HS-5 (cell line): ENCODE measurements at regions not wholly inside any gene's neighbourhood (a gene's known extent, or its start where the extent isn't known, plus 50 kb on each side); places are given as distances from the start of the nearest gene placed in this dataset.

Experiments
- DNase-seq: peaks from one replicate; pipeline ENCODE4 v3.0.0-alpha.2; 2012; ENCODE audit warnings: low read depth

DNA sequence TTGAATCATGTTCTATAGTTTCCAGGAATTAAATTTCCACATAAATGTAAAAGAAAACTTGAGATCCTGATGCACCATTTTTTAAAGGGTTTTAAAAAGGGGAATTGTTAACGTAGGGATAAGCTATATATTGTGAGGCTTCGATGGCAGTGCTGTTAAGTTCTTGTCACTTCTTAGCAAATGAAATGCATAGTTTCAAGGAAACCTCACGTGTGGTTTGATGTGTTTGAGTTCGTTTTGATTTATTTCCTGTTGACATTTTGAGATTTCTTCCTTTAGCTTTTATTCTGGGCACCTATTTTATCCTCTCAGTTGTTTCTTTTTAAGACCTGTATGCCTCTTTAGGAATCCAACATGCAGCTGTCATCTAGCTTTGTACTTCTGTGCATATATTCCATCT, 301.0 kb downstream of the DOCK8 start:
- DNase-seq = no peak

DNA sequence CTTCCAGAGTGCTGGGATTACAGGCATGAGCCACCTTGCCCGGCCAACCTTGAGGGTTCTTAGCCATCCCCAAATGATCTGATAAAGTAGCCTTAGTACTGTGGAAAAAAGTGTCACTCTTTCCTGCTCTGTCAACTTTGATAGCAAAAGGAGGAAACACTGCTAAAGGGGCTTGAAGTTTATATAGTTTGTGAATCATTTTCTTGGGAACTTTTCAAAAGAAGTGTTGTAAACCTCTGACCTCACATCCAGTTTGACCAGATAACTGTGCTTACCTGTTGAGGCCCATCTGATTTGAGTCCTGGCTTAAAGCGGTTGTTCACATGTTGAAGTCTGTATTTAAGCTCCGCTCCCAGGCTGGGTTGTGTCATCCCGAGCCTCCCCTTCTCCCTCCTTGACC, 303.3 kb downstream of the DOCK8 start:
- DNase-seq = no peak

DNA sequence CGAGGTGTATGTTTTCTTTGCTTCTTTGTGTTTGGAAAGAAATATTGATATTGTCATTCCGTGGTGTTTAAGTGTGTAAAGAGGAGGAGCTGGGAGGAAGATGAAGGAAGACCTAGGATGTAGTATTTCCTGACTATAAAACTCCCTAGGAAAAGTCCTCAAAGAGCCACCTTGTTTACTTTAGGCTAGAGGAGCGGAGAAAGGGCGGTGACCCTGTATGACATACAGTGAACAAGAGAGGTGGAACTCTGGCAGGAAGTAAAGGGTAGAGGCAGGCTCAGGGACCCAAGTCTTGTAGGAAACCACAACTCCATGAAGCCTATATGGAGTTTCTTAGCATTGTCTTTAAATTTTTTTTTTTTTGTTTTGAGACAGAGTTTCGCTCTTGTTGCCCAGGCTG, 303.9 kb downstream of the DOCK8 start:
- DNase-seq = no peak

DNA sequence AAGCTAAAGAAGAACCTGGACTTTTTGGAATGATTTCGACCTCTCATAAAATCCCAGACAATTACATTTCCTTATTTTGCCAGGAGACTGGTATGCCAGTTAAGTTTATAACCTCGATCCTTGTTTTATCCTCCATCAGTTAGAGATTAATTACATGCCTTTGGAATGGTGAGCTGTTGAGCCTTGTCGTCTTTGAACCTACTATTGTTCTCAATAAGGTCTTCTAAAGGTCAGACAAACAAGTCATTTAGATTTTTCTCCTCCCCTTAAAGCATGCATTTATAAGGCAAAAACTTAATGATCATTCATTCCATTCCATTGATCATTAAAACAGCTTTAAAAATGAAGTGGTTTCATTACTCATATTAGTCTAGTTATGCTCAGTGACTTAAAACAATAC, 304.9 kb downstream of the DOCK8 start:
- DNase-seq = no peak

DNA sequence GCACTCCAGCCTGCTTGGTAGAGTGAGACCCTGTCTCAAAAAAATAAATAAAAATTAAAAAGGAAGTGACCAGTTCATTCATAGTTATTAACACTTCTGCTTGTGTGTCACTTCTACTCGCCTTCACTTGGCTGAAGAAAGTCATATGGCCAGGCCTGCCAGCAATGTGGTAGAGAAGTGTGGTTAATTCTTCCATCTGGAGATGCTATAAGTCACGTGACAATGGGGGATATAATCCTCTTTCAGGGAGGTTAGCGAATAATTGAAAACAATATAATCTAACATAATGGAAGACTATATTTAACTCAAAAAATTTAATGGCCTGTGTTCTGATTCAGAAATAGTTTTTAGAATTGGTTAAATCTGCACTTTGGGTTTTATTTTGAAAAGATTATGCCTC, 305.6 kb downstream of the DOCK8 start:
- DNase-seq = no peak

DNA sequence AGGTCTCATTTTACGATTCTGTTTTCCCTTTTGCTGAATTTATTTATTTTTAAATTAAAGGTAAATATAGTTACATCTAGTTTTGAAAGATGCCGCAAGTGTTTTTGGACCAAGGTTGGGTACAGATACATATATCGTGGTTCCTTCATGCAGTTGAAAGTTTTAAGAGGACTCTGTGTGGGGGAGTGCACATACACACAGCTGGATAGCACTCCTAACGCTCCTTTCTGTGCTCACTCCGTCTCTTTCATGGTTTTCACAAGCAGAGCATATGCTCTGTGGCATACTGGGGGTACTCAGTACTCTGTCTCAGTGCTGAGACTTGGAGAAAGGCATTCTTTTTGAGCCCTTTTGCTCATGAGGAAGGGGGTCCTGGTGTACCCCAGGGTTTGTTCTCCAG, 307.5 kb downstream of the DOCK8 start:
- DNase-seq = no peak

DNA sequence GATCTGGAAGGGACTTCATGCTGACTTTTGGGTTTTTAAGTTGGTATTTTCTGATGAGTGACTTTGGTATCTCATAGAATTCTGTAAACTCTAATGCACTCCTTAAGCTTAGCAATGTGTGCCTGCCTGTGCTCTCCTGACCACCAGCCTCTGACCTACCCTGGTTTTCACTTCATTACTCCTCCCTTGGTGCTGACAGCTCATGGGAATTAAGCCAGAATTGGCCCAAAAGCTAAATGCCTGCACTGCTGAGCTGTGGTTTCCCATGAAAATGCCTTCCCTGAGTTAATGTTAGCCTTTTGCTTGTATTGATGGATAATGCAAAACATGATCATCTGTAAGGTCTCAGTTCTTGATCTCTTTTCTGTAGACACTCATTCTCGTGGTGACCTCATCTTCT, 308.0 kb downstream of the DOCK8 start:
- DNase-seq = no peak

DNA sequence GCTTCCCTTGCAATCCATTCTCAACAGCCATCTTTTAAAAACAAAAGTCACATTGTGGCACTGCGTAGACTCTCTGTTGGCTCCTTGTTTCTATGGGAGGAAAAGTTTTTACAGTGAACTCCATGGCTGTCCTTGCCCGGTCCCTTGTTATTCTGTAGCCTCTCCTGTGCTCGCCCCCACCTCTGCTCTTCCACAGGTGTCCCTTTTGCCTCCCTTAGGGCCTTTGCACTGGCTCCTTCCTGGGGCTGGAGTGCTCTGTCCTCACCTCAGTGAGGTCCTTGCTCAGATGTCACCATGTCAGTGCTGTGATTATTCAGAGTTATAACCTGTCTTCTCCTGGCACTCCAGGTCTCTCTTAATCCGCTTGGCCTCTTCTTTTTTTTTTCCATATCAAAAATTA, 308.8 kb downstream of the DOCK8 start:
- DNase-seq = no peak

DNA sequence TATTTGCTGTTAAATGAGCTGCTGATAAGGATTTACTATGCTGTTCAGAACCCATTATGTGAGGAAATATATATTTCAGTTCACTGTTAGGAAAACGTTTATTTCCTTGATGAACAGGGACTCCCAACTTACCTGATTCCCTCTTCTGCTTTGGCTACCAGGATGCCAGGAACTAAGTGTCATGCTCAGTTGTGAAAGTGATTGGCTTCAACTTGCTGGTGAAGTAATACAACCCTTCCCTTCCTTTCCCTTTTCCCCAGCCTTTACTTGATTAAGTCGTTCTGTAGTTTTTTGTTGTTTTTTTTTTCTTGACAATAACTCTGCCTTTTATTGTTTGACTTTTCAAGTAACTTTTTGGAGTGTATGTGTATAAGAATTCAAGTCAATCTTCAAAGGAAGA, 309.3 kb downstream of the DOCK8 start:
- no peak for DNase-seq

DNA sequence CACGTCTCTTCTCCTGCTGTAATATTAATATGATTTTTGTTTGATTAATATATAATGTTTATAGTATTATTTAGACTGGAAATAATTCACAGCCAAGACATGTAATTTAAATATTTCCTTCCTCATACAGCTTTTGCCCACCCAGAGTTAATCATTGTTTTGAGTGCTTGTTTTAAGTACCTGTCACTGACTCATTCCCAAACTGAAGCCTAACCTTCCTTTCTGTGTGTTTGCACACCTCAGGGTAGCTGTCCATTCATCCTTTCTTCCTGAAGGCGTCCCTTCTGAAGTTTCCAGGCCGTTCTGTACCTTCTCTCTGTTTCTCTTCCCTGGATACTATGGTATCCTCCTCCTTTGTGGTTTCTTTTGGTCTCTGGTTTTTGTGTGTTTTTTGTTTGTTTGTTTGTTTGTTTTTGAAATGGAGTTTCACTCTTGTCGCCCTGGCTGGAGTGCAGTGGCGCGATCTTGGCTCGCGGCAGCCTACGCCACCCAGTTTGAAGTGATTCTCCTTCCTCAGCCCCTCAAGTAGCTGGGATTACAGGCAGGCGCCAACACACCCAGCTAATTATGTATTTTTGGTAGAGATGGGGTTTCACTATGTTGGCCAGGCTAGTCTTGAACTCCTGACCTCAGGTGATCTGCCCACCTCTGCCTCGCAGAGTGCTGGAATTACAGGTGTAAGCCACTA, 312.4 kb downstream of the DOCK8 start:
- DNase-seq = no peak

DNA sequence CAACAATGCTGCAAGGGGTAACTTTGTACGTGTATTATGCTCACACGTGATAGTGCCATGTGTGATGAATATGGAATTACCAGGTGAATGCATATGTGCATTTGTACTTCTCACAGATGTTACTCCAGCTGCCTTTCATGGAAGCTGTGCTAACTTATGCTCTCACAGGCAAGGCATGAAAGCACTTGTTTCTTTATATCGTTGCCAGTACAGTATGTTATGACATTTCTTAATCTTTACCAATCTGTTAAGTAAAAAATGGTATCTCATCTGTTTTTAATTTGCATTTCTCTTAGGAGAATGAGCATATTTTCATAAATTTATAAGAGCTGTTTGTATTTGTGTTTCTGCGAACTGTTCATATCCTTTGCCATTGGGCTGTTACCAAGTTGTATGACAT, 311.8 kb upstream of the DMRT1 start:
- DNase-seq = no peak

DNA sequence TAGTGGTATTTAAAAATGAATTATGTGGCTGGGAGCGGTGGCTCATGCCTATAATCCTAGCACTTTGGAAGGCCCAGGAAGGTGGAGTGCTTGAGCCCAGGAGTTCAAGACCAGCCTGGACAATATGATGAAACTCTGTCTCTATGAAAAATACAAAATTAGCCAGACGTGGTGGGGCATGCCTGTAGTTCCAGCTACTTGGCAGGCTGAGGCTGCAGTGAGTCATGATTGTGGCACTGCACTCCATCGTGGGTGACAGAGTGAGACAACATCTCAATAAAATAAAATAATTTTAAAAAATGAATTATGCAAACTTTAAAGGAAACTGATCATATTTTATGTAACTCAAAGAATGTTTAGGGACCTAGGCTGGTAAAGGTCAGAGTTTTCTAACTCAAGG, 310.8 kb upstream of the DMRT1 start:
- peak; percentile 13 for DNase-seq

DNA sequence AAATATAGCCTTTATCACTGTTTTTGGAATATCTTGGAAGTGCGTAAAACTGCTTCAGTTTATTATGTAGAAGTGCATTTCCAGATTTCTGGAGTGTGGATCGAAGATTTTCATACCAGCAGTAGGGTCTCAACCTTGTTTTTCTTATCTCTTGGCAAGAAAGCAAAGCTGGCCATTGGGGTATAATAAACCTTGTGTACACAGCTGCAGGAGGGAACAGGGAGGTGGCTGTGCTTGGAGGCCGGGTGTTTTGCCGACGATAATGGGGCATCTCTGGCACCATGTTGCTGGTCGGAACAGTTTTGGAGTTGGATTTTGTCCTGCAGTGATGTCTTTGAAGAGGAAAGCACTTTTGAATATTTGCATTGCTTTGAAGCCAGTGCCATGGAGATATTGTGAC, 308.8 kb upstream of the DMRT1 start:
- no peak for DNase-seq

DNA sequence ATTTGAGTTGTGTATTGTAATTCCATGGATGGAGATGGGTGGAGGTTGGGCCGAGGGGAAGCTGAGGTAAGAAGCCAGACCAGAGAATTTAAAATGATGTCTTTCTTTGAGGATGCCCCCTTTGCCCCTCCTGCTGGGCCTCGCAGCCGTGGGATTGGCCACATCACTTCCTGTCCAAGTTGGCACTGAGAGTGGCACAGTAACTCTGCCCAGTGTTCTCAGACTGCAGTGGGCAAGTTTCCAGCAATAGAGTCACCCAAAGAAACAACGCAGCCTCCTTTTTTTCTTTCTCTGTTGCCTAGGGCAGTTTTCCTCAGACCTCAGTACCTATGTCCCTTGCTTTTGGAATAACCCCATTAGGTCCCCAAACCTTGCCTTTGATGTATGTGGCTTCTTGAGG, 306.6 kb upstream of the DMRT1 start:
- no peak for DNase-seq

DNA sequence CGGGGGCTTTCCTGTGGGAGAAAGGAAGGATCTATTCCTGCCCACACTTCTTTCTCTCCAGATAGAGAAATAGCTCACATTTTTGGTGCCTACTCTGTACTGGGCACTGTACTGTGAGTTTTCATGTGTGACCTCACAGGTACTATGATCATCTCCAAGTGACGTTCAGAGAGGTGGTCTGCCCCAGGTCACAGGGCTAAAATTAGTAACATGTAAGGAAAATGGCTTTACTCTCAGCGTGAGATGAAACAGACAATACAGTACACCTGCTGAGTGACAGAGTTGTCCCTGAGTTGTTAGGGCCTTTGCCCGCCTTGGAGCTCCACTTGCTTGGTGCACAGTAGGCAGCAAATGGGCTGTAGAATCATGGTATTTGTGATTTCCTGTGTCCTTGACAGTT, 306.1 kb upstream of the DMRT1 start:
- DNase-seq = no peak

DNA sequence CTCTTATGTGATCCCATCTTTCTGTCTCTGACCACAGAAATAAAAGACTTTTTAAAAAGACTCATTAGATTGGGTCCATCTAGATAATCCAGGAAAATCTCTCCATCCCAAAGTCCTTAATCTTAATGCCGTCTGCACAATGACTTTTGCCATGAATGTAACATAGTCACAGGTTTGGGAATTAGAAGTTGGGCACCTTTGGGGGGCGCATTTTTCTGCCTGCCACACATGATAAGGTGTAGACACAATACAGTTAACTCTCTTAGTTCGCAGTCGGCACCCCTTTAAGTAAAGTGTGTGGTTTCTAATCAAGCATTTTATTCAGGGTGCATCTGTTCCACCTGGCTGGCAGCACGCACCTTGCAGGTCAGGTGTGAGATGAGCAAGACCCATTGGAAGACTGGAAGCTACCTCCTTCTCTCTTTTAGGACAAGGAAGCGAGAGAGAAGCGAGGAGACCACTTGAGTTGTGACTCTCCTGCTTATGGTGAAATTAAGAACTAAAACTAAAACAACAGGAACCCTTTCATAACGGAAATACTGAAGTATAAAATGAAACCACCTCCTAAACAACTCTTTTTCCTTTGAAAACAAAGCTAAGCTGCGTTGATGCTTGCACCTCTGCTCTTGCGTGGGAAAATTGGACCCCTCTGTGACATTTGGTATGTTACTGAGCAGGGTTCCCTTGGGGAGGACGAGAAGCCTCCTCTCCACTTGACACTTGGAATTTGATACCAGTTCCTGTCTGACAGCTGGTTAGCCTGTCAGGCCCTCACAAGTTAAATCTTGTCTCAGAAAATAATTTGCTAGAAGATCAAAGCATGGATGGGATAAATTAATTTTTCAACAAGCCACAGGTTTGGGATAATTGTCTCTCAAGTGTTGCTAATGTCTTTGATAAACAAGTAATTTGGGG, 304.6 kb upstream of the DMRT1 start:
- DNase-seq = no peak

DNA sequence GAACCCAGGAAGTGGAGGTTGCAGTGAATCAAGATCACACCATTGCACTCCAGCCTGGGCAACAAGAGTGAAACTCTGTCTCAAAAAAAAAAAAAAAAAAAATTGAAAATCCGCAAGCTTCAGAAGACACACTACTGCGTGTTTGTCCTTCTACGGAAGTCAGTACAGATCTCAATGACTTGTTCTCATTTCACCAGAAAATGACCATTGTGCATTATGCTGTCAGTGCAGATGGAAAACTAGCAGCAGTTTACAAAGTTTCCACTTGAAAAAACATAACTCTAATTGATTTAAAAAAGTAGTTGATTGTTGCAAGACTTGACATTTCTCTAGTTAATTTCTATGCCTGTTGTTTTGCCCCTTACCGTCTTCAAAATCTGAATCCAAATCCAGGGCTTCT, 298.0 kb upstream of the DMRT1 start:
- DNase-seq = no peak

DNA sequence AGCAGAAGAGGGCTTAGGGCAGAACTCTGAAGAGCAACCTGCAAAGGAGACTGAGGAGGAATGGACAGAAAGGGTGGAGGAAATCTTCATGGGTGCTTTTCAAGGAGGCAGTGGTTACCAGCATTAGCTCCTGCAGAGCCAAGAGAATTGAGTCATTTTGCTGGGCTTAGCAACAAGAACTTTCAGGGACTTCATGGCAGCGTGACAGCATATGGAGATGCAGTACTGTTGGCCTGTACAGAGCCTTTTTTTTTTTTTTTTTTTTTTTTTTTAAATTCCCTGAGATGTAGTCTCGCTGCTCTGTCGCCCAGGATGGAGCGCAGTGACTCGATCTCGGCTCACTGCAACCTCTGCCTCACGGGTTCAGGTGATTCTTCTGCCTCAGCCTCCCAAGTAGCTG, 296.0 kb upstream of the DMRT1 start:
- DNase-seq = no peak

DNA sequence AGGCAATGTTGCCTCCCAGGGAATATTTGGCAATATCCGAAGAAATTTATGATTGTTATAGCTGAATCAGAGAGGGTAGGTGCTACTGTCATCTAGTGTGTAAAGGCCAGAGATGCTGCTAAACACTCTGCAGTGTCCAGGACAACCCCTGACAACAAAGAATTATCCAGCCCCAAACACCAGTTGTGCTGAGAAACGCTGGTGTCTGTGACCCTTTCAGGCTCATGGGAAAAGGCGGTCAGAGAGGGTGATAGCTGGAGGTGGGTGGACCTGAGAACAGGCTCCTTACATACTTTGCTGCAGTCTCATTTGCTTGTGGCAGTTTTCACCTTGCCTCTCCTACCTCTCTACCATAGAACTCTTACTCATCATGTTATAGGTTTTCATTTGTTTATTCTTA, 295.3 kb upstream of the DMRT1 start:
- DNase-seq = no peak

DNA sequence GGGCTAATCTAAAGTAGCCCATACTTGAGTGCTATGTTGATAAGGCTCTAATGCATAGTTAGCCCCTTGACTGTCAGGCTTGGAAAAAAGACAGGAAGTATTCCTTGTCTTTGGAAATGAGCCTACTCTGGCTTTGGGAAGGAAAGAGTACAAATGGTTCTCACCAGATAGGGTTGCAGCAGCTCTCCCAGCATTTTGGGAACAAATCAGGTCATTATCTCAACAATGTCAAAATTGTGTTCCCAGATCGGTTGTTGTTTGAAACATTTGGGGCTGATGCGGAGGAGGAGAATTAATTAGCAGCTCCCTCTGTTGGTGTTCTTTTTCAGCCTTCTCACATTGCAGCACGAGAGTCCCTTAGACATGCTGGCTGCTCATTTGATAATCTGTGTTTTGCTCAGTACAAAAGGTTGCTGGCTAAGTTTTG, 294.7 kb upstream of the DMRT1 start:
- DNase-seq = no peak

DNA sequence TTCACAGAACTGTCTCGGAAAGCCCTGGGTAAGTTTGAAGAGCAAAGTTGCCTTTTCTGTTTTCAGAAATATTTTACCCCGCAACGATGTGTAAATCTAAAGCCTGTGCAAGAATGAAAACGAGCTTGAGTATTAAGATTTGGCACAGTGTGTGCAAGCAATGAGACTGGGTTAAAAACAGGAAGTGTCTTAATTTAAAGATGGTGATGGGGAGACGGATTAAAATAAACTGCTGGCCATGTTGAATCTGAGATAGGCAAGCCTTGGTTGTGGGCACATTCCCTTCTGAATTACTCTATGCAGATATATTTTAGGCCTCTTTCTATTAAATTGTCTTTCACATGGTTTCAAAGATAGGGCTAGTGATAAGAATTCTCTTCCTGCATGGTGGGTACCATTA, 294.2 kb upstream of the DMRT1 start:
- DNase-seq = no peak

DNA sequence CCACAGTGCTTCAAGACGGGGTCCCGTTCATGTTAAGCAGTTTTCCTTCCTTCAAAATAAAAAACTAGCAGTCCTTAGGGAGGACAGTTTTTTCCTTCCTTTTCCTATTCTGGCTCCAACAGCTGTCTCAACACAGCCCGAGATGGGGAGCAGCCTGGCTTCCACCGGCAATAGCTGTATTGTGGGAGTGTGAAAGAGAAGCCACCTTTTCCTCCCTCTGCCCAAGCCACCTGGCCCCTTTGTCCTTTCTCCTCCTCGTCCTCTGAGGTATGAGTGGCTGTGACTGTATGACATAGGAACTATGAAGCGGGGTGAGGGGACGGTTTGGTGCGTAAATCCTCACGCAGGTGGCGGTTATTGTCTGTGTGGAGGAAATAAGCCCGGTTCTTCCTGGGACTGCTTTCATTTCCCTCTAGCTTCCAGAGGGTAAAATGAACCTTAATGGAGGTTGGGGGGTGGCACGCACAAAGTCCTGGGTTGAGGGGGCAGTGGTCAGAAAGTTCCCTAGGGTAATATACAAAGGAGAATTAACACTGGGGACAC, 292.0 kb upstream of the DMRT1 start:
- DNase-seq = no peak

DNA sequence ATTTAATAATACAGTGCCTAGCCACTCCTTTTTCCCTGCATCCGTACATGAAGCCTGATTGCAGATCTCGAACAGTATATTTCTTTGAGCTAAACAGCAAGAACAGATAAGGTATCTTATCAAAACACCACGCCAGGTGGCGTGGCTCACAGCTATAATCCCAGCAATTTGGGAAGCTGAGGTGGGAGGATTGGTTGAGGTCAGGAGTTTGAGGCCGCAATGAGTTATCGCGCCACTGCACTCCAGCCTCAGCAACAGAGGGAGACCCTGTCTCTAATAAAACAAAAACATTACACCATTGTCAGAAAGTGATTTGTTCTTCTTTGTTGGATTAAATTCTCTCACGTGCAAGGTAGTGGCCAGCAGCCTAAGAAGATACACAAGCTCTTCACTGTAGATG, 291.2 kb upstream of the DMRT1 start:
- no peak for DNase-seq
